ENCODE measurements at regions not wholly inside any gene's neighbourhood (a gene's known extent, or its start where the extent isn't known, plus 50 kb on each side); places are given as distances from the start of the nearest gene placed in this dataset.

- TF ChIP-seq CTCF (IDR thresholded peaks at IDR 0.05) (no peak), POLR2AphosphoS5 (IDR thresholded peaks at IDR 0.05) (no peak), POLR2A (IDR thresholded peaks at IDR 0.05) (no peak)
Observed at GRCh38 chr1:216905781-216906180, 182.6 kb upstream of the ESRRG start.

All from prostate gland (tissue), 2 donors.